Cardiac muscle cell (in vitro differentiated cells and primary cell): ENCODE measurements at regions not wholly inside any gene's neighbourhood (a gene's known extent, or its start where the extent isn't known, plus 50 kb on each side); places are given as distances from the start of the nearest gene placed in this dataset.

Experiments used
- DNase-seq, 2 donors: peaks; one replicate each; pipeline versions ENCODE4 v3.0.0 to v3.0.0-alpha.2; 2010 to 2017; ENCODE audit warnings: low read depth in 1 of 2, low spot score in 1 of 2
- H3K27ac ChIP-seq: fragments of 200-600 bp; sonication (generic); 2 replicates; pipeline ENCODE4 v1.5.1; 2016
- H3K27me3 ChIP-seq: fragments of 200-600 bp; sonication (generic); 2 replicates; pipeline ENCODE4 v1.6.0; 2016; ENCODE audit warnings: control low read depth
- H3K36me3 ChIP-seq: fragments of 200-600 bp; sonication (generic); 2 replicates; pipeline ENCODE4 v1.5.1; 2016; ENCODE audit warnings: control low read depth
- H3K4me1 ChIP-seq: fragments of 200-600 bp; sonication (generic); 2 replicates; pipeline ENCODE4 v1.8.1; 2017; ENCODE audit warnings: low read depth, mild to moderate bottlenecking, mixed run types
- H3K4me3 ChIP-seq: fragments of 200-600 bp; sonication (generic); 2 replicates; pipeline ENCODE4 v1.5.1; 2016; ENCODE audit warnings: mild to moderate bottlenecking
- H3K9me3 ChIP-seq: fragments of 200-600 bp; sonication (generic); 2 replicates; pipeline ENCODE4 v1.5.1; 2017; ENCODE audit warnings: low read depth, mild to moderate bottlenecking, control low read depth
- TF ChIP-seq, protein P1 (sequence below): IDR thresholded peaks from 2 replicates; pipeline ENCODE4 v1.5.1; 2012; ENCODE audit warnings: low read depth, mild to moderate bottlenecking, low read length

DNA sequence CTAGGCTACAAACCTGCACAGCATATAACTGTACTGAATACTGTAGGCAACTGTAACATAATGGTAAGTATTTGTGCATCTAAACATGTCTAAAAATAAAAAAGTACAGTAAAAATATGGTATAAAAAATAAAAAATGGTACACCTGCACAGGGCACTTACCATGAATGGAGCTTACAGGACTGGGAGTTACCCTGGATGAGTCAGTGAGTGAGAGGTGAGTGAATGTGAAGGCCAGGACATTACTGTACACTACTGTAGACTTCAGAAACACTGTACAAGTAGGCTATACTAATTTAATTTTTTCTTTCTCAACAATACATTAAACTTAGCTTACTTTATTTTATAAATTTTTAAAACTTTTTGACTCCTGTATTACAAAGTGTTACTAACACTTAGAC, 265.3 kb downstream of the KLF13 start:
- no peak for DNase-seq
- no peak overlapping the region for H3K27ac ChIP-seq
- H3K4me1 ChIP-seq, result no peaks in the 10 kb centered on the region
- no peaks in the 10 kb centered on the region for H3K9me3 ChIP-seq
- no peak overlapping the region for H3K4me3 ChIP-seq
- TF ChIP-seq, protein P1, sequence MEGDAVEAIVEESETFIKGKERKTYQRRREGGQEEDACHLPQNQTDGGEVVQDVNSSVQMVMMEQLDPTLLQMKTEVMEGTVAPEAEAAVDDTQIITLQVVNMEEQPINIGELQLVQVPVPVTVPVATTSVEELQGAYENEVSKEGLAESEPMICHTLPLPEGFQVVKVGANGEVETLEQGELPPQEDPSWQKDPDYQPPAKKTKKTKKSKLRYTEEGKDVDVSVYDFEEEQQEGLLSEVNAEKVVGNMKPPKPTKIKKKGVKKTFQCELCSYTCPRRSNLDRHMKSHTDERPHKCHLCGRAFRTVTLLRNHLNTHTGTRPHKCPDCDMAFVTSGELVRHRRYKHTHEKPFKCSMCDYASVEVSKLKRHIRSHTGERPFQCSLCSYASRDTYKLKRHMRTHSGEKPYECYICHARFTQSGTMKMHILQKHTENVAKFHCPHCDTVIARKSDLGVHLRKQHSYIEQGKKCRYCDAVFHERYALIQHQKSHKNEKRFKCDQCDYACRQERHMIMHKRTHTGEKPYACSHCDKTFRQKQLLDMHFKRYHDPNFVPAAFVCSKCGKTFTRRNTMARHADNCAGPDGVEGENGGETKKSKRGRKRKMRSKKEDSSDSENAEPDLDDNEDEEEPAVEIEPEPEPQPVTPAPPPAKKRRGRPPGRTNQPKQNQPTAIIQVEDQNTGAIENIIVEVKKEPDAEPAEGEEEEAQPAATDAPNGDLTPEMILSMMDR, result no peak
- H3K36me3 ChIP-seq, result no peaks in the 10 kb centered on the region
- H3K27me3 ChIP-seq, result no peaks in the 10 kb centered on the region

DNA sequence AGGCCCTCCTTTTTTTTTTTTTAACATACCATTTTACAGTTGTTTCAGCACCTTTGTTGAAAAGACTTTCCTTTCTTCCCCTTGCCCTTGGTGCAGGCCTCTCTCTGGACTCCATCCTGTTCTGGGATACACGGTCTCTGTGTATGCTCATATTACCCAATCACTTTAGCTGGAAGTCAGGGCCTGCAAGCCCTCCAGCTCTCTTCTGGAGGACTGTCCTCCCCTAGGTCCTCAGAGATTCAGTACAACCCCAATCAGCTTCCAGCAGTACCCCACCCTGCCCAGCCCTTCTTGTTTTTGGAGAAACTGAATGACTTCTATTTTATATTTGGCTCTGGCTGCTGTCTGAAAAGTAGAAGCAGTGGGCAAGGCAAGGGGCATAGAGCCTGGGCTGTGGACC, 270.8 kb downstream of the KLF13 start:
- Histone ChIP-seq H3K4me1 (peaks cover 11% of the 10 kb centered on the region), H3K4me3 (no peak overlapping the region), H3K36me3 (no peaks in the 10 kb centered on the region), H3K9me3 (no peaks in the 10 kb centered on the region), H3K27me3 (no peaks in the 10 kb centered on the region), H3K27ac (no peak overlapping the region)
- TF ChIP-seq, protein P1, result no peak
- DNase-seq, result no peak

DNA sequence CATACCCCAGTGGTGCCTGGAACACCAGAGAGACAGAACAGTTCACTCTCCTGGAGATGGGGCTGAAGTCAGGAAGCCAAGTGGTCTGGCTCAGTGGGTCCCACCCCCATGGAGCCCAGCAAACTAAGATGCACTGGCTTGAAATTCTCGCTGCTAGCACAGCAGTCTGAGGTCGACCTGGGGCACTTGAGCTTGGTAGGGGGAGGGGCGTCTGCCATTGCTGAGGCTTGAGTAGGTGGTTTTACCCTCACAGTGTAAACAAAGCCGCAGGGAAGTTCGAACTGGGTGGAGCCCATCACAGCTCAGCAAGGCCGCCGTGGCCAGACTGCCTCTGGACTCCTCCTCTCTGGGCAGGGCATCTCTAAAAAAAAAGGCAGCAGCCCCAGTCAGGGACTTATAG, 272.0 kb downstream of the KLF13 start:
- Histone ChIP-seq H3K36me3 (no peaks in the 10 kb centered on the region), H3K27me3 (no peaks in the 10 kb centered on the region), H3K4me3 (no peak overlapping the region), H3K27ac (peak overlapping the region; percentile 69), H3K9me3 (no peaks in the 10 kb centered on the region), H3K4me1 (peaks cover 11% of the 10 kb centered on the region)
- DNase-seq, result peak in 1 of 2 donors; percentile 71
- TF ChIP-seq, protein P1, result no peak

DNA sequence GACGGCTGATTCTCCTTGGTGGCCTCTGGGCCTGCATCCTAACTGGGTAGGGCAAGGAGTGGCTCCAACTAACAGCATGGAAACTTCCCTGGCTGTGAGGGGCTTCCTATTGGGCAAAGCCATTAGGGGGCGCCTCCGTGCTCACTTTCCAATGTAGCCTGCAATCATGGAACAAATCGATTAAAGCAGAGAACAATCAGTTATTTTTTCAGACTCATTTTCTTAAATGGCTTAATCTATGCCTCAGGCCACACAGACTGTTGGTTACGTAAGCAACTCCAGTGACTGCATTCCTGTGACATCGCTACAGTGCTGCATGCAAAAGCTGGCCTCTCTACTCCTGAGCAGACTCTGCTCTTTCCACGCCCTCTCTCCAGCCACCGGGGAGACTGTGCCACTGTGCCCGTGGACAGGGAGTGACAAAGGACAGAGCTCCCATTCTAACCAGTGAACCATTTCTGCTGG, 278.9 kb downstream of the KLF13 start:
- DNase-seq, result peak; percentile 5 to 31

DNA sequence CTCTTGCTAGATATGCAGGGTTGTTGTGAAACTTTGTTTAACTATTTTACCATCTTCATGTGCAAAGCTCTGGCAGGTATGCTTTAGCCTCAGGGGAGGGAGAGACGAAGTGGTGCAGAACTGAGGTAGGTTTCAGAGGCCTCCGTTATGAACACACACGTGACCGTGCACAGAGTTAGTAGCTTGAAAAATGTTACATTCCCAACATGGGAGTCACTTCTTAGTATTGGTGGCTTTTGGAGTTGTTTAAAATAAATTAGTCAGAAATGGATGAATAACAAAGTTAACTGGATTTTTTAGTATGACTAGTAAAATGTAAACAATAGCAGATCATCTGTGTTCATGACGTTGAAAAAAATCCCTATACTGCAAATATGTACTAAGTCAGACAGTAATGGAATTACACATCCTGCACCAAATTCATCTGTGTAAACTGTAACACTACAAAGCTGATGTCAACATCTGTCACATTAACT, 279.6 kb downstream of the KLF13 start:
- Histone ChIP-seq H3K27me3 (no peaks in the 10 kb centered on the region), H3K27ac (no peak overlapping the region), H3K4me1 (peaks cover 3% of the 10 kb centered on the region), H3K36me3 (no peaks in the 10 kb centered on the region), H3K9me3 (no peaks in the 10 kb centered on the region), H3K4me3 (no peak overlapping the region)
- TF ChIP-seq, protein P1, result no peak
- no peak for DNase-seq

More for the DNA sequence above, 278.9 kb downstream of the KLF13 start:
- H3K27me3 ChIP-seq, result no peaks in the 10 kb centered on the region
- H3K9me3 ChIP-seq, result no peaks in the 10 kb centered on the region
- H3K4me3 ChIP-seq, result no peak overlapping the region
- peaks cover 3% of the 10 kb centered on the region for H3K4me1 ChIP-seq
- TF ChIP-seq, protein P1, result no peak
- H3K27ac ChIP-seq, result no peak overlapping the region
- no peaks in the 10 kb centered on the region for H3K36me3 ChIP-seq
